Ammon's horn (tissue), 1 donor: ENCODE measurements at regions not wholly inside any gene's neighbourhood (a gene's known extent, or its start where the extent isn't known, plus 50 kb on each side); places are given as distances from the start of the nearest gene placed in this dataset.
"Not testable (repeated sequence)": the region's sequence is repeated elsewhere in the genome, so short reads cannot be mapped to it uniquely, and the experiment has no call there.

Experiments
- DNase-seq: peaks from one replicate; pipeline ENCODE4 v3.0.0-alpha.2; 2016; ENCODE audit warnings: low spot score

- no peak for DNase-seq
Measured at GRCh38 chr7:23887660-23888059, 177.6 kb downstream of the STK31 start.

GRCh38 chr7:23888958-23889357 lies 178.9 kb downstream of the STK31 start:
- DNase-seq: no peak

- DNase-seq: no peak
Measured at GRCh38 chr7:23889566-23889965, 179.5 kb downstream of the STK31 start.

- DNase-seq: no peak
Measured at GRCh38 chr7:23892019-23892418, 182.0 kb downstream of the STK31 start.

GRCh38 chr7:23893176-23893941 lies 183.3 kb downstream of the STK31 start:
- no peak for DNase-seq

- no peak for DNase-seq
Measured at GRCh38 chr7:23893942-23894891, 184.2 kb downstream of the STK31 start.

- DNase-seq: no peak
Measured at GRCh38 chr7:23894892-23895569, 185.0 kb downstream of the STK31 start.

GRCh38 chr7:23895666-23896096 lies 185.7 kb downstream of the STK31 start:
- peak; percentile 8 for DNase-seq

GRCh38 chr7:23898619-23899018 lies 188.6 kb downstream of the STK31 start:
- DNase-seq: no peak

- not testable (repeated sequence) for DNase-seq
Measured at GRCh38 chr7:23904901-23905300, 194.9 kb downstream of the STK31 start.

GRCh38 chr7:23907012-23907411 lies 197.0 kb downstream of the STK31 start:
- no peak for DNase-seq

GRCh38 chr7:23909426-23909825 lies 199.4 kb downstream of the STK31 start:
- DNase-seq: no peak

- no peak for DNase-seq
Measured at GRCh38 chr7:23912065-23912464, 202.0 kb downstream of the STK31 start.

GRCh38 chr7:23913016-23913415 lies 203.0 kb downstream of the STK31 start:
- no peak for DNase-seq

- DNase-seq: peak; percentile 71
Measured at GRCh38 chr7:23915236-23915635, 205.2 kb downstream of the STK31 start.

GRCh38 chr7:23918286-23918685 lies 208.3 kb downstream of the STK31 start:
- DNase-seq: no peak

- DNase-seq: no peak
Measured at GRCh38 chr7:23918856-23919255, 208.8 kb downstream of the STK31 start.

GRCh38 chr7:23925088-23925487 lies 215.1 kb downstream of the STK31 start:
- no peak for DNase-seq

GRCh38 chr7:23927709-23928417 lies 217.8 kb downstream of the STK31 start:
- DNase-seq: no peak

GRCh38 chr7:23928418-23928775 lies 218.4 kb downstream of the STK31 start:
- no peak for DNase-seq

GRCh38 chr7:23930312-23930711 lies 220.3 kb downstream of the STK31 start:
- no peak for DNase-seq

- no peak for DNase-seq
Measured at GRCh38 chr7:23931633-23932032, 221.6 kb downstream of the STK31 start.
